ENCODE measurements at regions not wholly inside any gene's neighbourhood (a gene's known extent, or its start where the extent isn't known, plus 50 kb on each side); places are given as distances from the start of the nearest gene placed in this dataset. TPM values are rescaled to one million over a fixed set of nuclear protein-coding genes. Genes with fewer than 3 reads are reported as not detected.

- no peak for DNase-seq
These were observed 480.0 kb downstream of the RIT2 start for GRCh38 chr18:42635378-42636048.

GRCh38 chr18:42636309-42636708 is 479.2 kb downstream of the RIT2 start:
- peak; percentile 7 for DNase-seq

- no peak for DNase-seq
These were observed 475.3 kb downstream of the RIT2 start for GRCh38 chr18:42640160-42640559.

GRCh38 chr18:42641996-42642395 is 473.5 kb downstream of the RIT2 start:
- DNase-seq, result no peak

GRCh38 chr18:42644729-42645131 is 470.8 kb downstream of the RIT2 start:
- DNase-seq, result no peak

- DNase-seq, result no peak
These were observed 466.0 kb downstream of the RIT2 start for GRCh38 chr18:42649331-42650035.

GRCh38 chr18:42654556-42654955 is 460.9 kb downstream of the RIT2 start:
- no peak for DNase-seq

- no peak for DNase-seq
These were observed 457.9 kb downstream of the RIT2 start for GRCh38 chr18:42657551-42657950.

GRCh38 chr18:42658171-42658570 is 457.3 kb downstream of the RIT2 start:
- DNase-seq, result no peak

GRCh38 chr18:42659187-42659586 is 456.3 kb downstream of the RIT2 start:
- DNase-seq, result no peak

- no peak for DNase-seq
These were observed 444.6 kb downstream of the RIT2 start for GRCh38 chr18:42670860-42671259.

- no peak for DNase-seq
These were observed 439.7 kb downstream of the RIT2 start for GRCh38 chr18:42675810-42676209.

GRCh38 chr18:42683094-42683493 is 432.4 kb downstream of the RIT2 start:
- no peak for DNase-seq

- DNase-seq, result no peak
These were observed 426.2 kb downstream of the RIT2 start for GRCh38 chr18:42689310-42689709.

Small RNA genes lying in the stretch of these regions (small RNA-seq; reads per million reads assigned to genes)
- gene RNA5SP454 (ENCODE audit: low replicate concordance), result not detected
